Keratinocyte (primary cell): ENCODE measurements at regions not wholly inside any gene's neighbourhood (a gene's known extent, or its start where the extent isn't known, plus 50 kb on each side); places are given as distances from the start of the nearest gene placed in this dataset.

Source experiments
- DNase-seq: peaks from one replicate; pipeline ENCODE4 v3.0.0-alpha.2; 2011; ENCODE audit warnings: low read depth, missing footprints, low spot score
- FAIRE-seq: peaks from 2 replicates; lab custom pipeline; 2011; peaks lifted over from hg19 to GRCh38; lab: Jason Lieb, UNC
- H2AFZ ChIP-seq: 2 replicates; pipeline ENCODE4 v1.6.0; 2012; ENCODE audit warnings: low read length, control low read depth, inconsistent platforms; ENCODE audit not compliant: control insufficient read depth
- H3K27ac ChIP-seq: 2 replicates; pipeline ENCODE4 v1.5.1; 2011; ENCODE audit warnings: low read length; ENCODE audit not compliant: control insufficient read depth, insufficient read depth
- H3K27me3 ChIP-seq: 3 replicates; pipeline ENCODE4 v1.6.0; 2011; ENCODE audit warnings: low read length; ENCODE audit not compliant: control insufficient read depth, insufficient read depth; ENCODE audit errors: extremely low read depth
- H3K36me3 ChIP-seq, 2 experiments: 2 replicates in 1 of 2; 3 replicates in 1 of 2; pipeline ENCODE4 v1.5.1; 2011; ENCODE audit warnings: low read length in 2 of 2, mild to moderate bottlenecking in 1 of 2; ENCODE audit not compliant: control insufficient read depth in 2 of 2, insufficient read depth in 2 of 2; ENCODE audit errors: extremely low read depth in 1 of 2
- H3K4me1 ChIP-seq: 3 replicates; pipeline ENCODE4 v1.5.1; 2011; ENCODE audit warnings: low read length; ENCODE audit not compliant: control insufficient read depth, insufficient read depth; ENCODE audit errors: extremely low read depth
- H3K4me2 ChIP-seq: 3 replicates; pipeline ENCODE4 v1.6.0; 2011; ENCODE audit warnings: low read depth, low read length; ENCODE audit not compliant: control insufficient read depth, insufficient read depth; ENCODE audit errors: extremely low read depth
- H3K4me3 ChIP-seq, 3 experiments: fragments of 200-600 bp in 1 of 3; sonication (generic) in 1 of 3; 2 replicates in 2 of 3; 3 replicates in 1 of 3; pipeline ENCODE4 v1.5.1; 2011 to 2016; ENCODE audit warnings: low read length in 3 of 3, mild to moderate bottlenecking in 3 of 3, control low read depth in 2 of 3, inconsistent platforms in 1 of 3, low read depth in 1 of 3, mixed read lengths in 1 of 3, mixed run types in 1 of 3, moderate library complexity in 1 of 3; ENCODE audit not compliant: control insufficient read depth in 2 of 3, insufficient read depth in 2 of 3; ENCODE audit errors: extremely low read depth in 1 of 3
- H3K79me2 ChIP-seq: 2 replicates; pipeline ENCODE4 v1.6.0; 2012; ENCODE audit warnings: low read length; ENCODE audit not compliant: control insufficient read depth, insufficient read depth
- H3K9ac ChIP-seq: 3 replicates; pipeline ENCODE4 v1.6.0; 2011; ENCODE audit warnings: low read length; ENCODE audit not compliant: control insufficient read depth, insufficient read depth; ENCODE audit errors: extremely low read depth
- H3K9me1 ChIP-seq: 3 replicates; pipeline ENCODE4 v1.6.0; 2011; ENCODE audit warnings: low read length; ENCODE audit not compliant: control insufficient read depth, insufficient read depth; ENCODE audit errors: extremely low read depth
- H3K9me3 ChIP-seq: 2 replicates; pipeline ENCODE4 v1.5.1; 2012; ENCODE audit warnings: low read depth, low read length; ENCODE audit not compliant: control insufficient read depth
- H4K20me1 ChIP-seq: 3 replicates; pipeline ENCODE4 v1.6.0; 2011; ENCODE audit warnings: low read length; ENCODE audit not compliant: control insufficient read depth, insufficient read depth; ENCODE audit errors: extremely low read depth
- EZH2 ChIP-seq: IDR thresholded peaks from one replicate; pipeline ENCODE4 v1.6.1; 2012; ENCODE audit warnings: inconsistent platforms, mild to moderate bottlenecking, low read length, moderate library complexity
- dilution Hi-C: fragments of 300-500 bp; cut with MboI; formaldehyde crosslinking; loops from one replicate; pipeline ENCODE4 v1.7.0; 2020; ENCODE audit warnings: low sequenced_read_pairs; ENCODE audit not compliant: extremely low pct_ligation_motif_present
- TF ChIP-seq, protein P1 (sequence below), 3 experiments: IDR thresholded peaks in 1 of 3; conservative IDR thresholded peaks in 1 of 3; optimal IDR thresholded peaks in 1 of 3; 2 replicates in 2 of 3; 3 replicates in 1 of 3; pipeline versions ENCODE3 to v1.5.1; 2011; ENCODE audit warnings: low read length in 3 of 3, mild to moderate bottlenecking in 3 of 3, moderate library complexity in 2 of 3, control low read depth in 1 of 3, inconsistent platforms in 1 of 3; ENCODE audit not compliant: insufficient read depth in 2 of 3; ENCODE audit errors: extremely low read depth in 1 of 3

GRCh38 chr17:77861981-77862645, 96.4 kb upstream of the TNRC6C start:
- Histone ChIP-seq H2AFZ (no peak overlapping the region), H3K9me1 (no peaks in the 10 kb centered on the region), H3K79me2 (no peaks in the 10 kb centered on the region), H3K27ac (no peak overlapping the region), H3K27me3 (peaks cover 25% of the 10 kb centered on the region), H3K9me3 (no peaks in the 10 kb centered on the region), H3K36me3 (no peaks in the 10 kb centered on the region), H3K4me3 (no peak overlapping the region), H3K4me2 (no peak overlapping the region), H4K20me1 (no peaks in the 10 kb centered on the region), H3K4me1 (no peaks in the 10 kb centered on the region), H3K9ac (no peak overlapping the region)
- DNase-seq (no peak), FAIRE-seq (no peak)
- no peak for TF ChIP-seq EZH2
- TF ChIP-seq, protein P1, sequence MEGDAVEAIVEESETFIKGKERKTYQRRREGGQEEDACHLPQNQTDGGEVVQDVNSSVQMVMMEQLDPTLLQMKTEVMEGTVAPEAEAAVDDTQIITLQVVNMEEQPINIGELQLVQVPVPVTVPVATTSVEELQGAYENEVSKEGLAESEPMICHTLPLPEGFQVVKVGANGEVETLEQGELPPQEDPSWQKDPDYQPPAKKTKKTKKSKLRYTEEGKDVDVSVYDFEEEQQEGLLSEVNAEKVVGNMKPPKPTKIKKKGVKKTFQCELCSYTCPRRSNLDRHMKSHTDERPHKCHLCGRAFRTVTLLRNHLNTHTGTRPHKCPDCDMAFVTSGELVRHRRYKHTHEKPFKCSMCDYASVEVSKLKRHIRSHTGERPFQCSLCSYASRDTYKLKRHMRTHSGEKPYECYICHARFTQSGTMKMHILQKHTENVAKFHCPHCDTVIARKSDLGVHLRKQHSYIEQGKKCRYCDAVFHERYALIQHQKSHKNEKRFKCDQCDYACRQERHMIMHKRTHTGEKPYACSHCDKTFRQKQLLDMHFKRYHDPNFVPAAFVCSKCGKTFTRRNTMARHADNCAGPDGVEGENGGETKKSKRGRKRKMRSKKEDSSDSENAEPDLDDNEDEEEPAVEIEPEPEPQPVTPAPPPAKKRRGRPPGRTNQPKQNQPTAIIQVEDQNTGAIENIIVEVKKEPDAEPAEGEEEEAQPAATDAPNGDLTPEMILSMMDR (optimal IDR thresholded peaks at IDR 0.05 in 1 of 3, IDR thresholded peaks at IDR 0.05 in 1 of 3, conservative IDR thresholded peaks at IDR 0.05 in 1 of 3; ENCODE audit: extremely low read depth in 1 of 3, insufficient read depth in 2 of 3, low read length in 3 of 3) = no peak
- dilution Hi-C loops = no loop called here

- H3K4me3 ChIP-seq = no peak overlapping the region
- dilution Hi-C loops = no loop called here
- H3K4me2 ChIP-seq = no peak overlapping the region
- no peak overlapping the region for H3K27ac ChIP-seq
- FAIRE-seq (no peak), DNase-seq (no peak)
- no peaks in the 10 kb centered on the region for H3K9me1 ChIP-seq
- H3K9ac ChIP-seq = no peak overlapping the region
- peaks cover 16% of the 10 kb centered on the region for H3K27me3 ChIP-seq
- H2AFZ ChIP-seq = no peak overlapping the region
- H4K20me1 ChIP-seq = no peaks in the 10 kb centered on the region
- H3K4me1 ChIP-seq = no peaks in the 10 kb centered on the region
- no peaks in the 10 kb centered on the region for H3K79me2 ChIP-seq
- no peaks in the 10 kb centered on the region for H3K36me3 ChIP-seq
- H3K9me3 ChIP-seq = no peaks in the 10 kb centered on the region
- TF ChIP-seq, protein P1 (optimal IDR thresholded peaks at IDR 0.05 in 1 of 3, IDR thresholded peaks at IDR 0.05 in 1 of 3, conservative IDR thresholded peaks at IDR 0.05 in 1 of 3; ENCODE audit: extremely low read depth in 1 of 3, insufficient read depth in 2 of 3, low read length in 3 of 3) = no peak
- TF ChIP-seq EZH2 = no peak
These were observed 95.4 kb upstream of the TNRC6C start for GRCh38 chr17:77862890-77863813.
